ENCODE measurements at regions not wholly inside any gene's neighbourhood (a gene's known extent, or its start where the extent isn't known, plus 50 kb on each side); places are given as distances from the start of the nearest gene placed in this dataset.

DNA sequence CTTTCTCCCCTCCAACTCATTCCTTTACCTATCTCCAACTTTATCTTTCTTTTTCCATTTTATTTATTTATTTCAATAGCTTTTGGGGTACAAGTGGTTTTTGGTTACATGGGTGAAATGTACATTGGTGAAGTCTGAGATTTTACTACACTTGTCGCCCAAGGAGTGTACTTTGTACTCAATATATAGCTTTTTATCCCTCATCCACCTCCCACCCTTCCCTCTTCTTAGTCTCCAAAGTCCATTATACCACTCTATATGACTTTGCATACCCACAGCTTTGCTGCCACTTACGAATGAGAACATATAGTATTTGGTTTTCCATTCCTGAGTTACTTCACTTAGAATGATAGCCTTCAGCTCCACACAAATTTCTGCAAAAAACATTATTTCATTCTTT, 152.6 kb upstream of the NUDT4 start:
- TF ChIP-seq, protein P1, sequence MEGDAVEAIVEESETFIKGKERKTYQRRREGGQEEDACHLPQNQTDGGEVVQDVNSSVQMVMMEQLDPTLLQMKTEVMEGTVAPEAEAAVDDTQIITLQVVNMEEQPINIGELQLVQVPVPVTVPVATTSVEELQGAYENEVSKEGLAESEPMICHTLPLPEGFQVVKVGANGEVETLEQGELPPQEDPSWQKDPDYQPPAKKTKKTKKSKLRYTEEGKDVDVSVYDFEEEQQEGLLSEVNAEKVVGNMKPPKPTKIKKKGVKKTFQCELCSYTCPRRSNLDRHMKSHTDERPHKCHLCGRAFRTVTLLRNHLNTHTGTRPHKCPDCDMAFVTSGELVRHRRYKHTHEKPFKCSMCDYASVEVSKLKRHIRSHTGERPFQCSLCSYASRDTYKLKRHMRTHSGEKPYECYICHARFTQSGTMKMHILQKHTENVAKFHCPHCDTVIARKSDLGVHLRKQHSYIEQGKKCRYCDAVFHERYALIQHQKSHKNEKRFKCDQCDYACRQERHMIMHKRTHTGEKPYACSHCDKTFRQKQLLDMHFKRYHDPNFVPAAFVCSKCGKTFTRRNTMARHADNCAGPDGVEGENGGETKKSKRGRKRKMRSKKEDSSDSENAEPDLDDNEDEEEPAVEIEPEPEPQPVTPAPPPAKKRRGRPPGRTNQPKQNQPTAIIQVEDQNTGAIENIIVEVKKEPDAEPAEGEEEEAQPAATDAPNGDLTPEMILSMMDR (IDR thresholded peaks at IDR 0.05; ENCODE audit: control insufficient read depth, insufficient read depth, low read depth, low read length, missing control alignments), result no peak
- no peak for DNase-seq (ENCODE audit: low read depth)
- no peak overlapping the region for H3K4me3 ChIP-seq (ENCODE audit: control insufficient read depth, low read depth, low read length)

- TF ChIP-seq, protein P1 (IDR thresholded peaks at IDR 0.05; ENCODE audit: control insufficient read depth, insufficient read depth, low read depth, low read length, missing control alignments), result no peak
- DNase-seq (ENCODE audit: low read depth), result no peak
- no peak overlapping the region for H3K4me3 ChIP-seq (ENCODE audit: control insufficient read depth, low read depth, low read length)
Measured at GRCh38 chr12:93226361-93226760, 151.4 kb upstream of the NUDT4 start.

DNA sequence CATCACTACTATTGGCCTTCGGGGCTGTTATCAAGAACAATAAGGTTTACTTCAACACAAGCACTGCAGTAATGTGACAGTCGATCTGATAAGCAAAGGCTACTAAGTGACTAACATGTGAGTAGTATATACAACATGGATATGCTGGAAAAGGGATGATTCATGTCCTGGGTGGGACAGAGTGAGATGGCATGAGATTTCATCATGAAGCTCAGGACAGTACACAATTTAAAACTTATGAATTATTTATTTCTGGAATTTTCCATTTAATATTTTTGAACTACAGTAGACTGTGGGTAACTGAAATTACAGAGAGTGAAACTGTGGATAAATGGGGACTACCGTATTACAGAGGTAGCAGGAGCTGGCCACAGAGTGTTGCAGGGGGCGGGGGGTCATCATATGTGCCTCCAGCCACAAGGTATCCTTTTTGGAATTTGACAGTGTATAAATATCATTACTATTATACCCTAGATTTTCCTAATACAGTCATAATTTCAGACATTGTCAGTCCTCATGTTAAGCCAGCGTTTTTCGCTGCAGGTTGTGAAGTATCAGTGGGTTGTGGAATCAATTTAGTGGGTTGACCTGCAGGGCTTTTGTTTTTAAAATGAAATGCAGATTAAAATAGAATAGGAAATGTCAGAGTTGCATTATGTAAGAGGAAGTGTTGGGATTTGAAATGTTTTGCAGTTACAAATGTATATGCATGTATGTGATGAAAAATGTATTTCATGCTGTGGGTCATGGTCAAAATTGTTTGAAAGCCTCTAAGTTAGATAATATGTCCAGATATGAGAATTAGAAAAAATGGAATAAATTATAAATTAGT, 148.0 kb upstream of the NUDT4 start:
- TF ChIP-seq, protein P1 (IDR thresholded peaks at IDR 0.05; ENCODE audit: control insufficient read depth, insufficient read depth, low read depth, low read length, missing control alignments), result no peak
- peak; percentile 73 for DNase-seq (ENCODE audit: low read depth)
- H3K4me3 ChIP-seq (ENCODE audit: control insufficient read depth, low read depth, low read length), result no peak overlapping the region

DNA sequence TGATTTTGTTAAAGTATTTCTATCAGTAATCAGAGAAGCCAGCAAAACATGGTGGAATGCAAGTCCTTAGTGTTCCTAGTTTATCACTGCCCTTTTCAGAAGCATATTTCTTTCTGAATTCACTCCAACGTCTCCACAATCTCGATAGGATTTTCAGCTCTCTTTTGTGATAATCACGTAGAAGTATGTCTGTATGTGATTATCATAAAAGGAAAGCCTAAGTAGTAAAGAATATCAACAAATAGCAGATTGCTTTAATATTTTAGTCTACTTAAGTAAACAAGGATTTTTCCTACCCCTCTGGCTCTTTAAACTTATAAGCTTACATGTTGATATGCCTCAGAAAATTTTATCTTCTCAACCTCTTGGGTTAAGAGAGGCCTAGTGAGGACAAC, 147.4 kb upstream of the NUDT4 start:
- DNase-seq (ENCODE audit: low read depth), result no peak
- TF ChIP-seq, protein P1 (IDR thresholded peaks at IDR 0.05; ENCODE audit: control insufficient read depth, insufficient read depth, low read depth, low read length, missing control alignments), result no peak
- H3K4me3 ChIP-seq (ENCODE audit: control insufficient read depth, low read depth, low read length), result no peak overlapping the region

DNA sequence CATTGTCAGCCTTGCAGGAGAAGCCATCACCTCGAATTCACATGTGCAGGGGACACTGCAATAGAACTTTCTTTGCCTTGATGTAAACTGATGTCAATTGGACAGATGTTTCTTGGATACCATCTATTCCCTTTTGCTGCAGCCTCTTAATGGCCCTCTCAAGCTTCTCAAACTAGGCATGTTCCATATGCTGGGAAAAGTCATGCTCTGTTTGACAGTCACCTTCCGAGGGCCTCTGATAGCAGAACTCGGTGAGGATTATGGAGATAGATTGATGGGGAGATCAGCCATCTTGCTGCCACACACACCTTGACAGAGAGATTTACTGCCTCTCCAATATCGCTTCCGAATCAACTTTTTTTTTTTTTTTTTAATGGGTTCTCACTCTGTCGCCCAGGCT, 145.8 kb upstream of the NUDT4 start:
- H3K4me3 ChIP-seq (ENCODE audit: control insufficient read depth, low read depth, low read length), result no peak overlapping the region
- no peak for DNase-seq (ENCODE audit: low read depth)
- TF ChIP-seq, protein P1 (IDR thresholded peaks at IDR 0.05; ENCODE audit: control insufficient read depth, insufficient read depth, low read depth, low read length, missing control alignments), result no peak

GRCh38 chr12:93234641-93235040, 143.1 kb upstream of the NUDT4 start:
- no peak for DNase-seq (ENCODE audit: low read depth)
- TF ChIP-seq, protein P1 (IDR thresholded peaks at IDR 0.05; ENCODE audit: control insufficient read depth, insufficient read depth, low read depth, low read length, missing control alignments), result no peak
- no peak overlapping the region for H3K4me3 ChIP-seq (ENCODE audit: control insufficient read depth, low read depth, low read length)
